Endothelial cell (in vitro differentiated cells): ENCODE measurements at regions not wholly inside any gene's neighbourhood (a gene's known extent, or its start where the extent isn't known, plus 50 kb on each side); places are given as distances from the start of the nearest gene placed in this dataset.

Experiments used
- DNase-seq: peaks from one replicate; pipeline ENCODE4 v3.0.0; 2021; ENCODE audit warnings: low spot score
- H3K27ac Mint-ChIP-seq: one replicate; pipeline ENCODE4 v1.8.0; 2021; ENCODE audit warnings: mixed read lengths, inconsistent platforms; ENCODE audit not compliant: unreplicated experiment
- H3K27me3 Mint-ChIP-seq: one replicate; pipeline ENCODE4 v1.8.0; 2021; ENCODE audit warnings: mild to moderate bottlenecking, moderate library complexity, mixed read lengths, inconsistent platforms; ENCODE audit not compliant: unreplicated experiment
- H3K36me3 Mint-ChIP-seq: one replicate; pipeline ENCODE4 v1.8.0; 2021; ENCODE audit warnings: mild to moderate bottlenecking, low read depth, mixed read lengths, inconsistent platforms; ENCODE audit not compliant: unreplicated experiment
- H3K4me1 Mint-ChIP-seq: one replicate; pipeline ENCODE4 v1.8.0; 2021; ENCODE audit warnings: mild to moderate bottlenecking, mixed read lengths, inconsistent platforms; ENCODE audit not compliant: unreplicated experiment
- H3K4me3 Mint-ChIP-seq: one replicate; pipeline ENCODE4 v1.8.0; 2021; ENCODE audit warnings: mild to moderate bottlenecking, mixed read lengths, inconsistent platforms; ENCODE audit not compliant: unreplicated experiment
- H3K9me3 Mint-ChIP-seq: one replicate; pipeline ENCODE4 v1.8.0; 2021; ENCODE audit warnings: mixed read lengths, inconsistent platforms; ENCODE audit not compliant: unreplicated experiment
- TF ChIP-seq, protein P1 (sequence below): fragments of 200-600 bp; sonication (generic); IDR thresholded peaks from one replicate; pipeline ENCODE4 v1.5.0; 2021; ENCODE audit warnings: antibody characterized with exemption; ENCODE audit not compliant: unreplicated experiment

DNA sequence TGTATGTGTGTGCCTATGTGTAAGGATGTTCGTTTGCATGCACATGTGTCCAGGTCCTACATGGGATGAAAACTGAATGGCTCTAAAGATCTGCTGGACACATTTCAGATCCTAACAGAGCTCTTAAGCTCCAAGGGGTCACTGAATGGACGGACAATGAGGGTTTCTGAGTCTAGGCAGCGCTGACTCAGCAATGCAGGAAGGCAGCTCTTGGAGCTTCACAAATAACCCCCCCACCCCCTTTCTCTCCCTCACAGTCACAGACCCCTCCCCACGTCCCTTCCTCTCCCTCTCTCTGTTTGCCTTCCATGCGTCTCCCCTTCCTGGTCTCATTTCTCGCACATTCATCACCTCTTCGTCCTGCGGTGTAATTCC is 369.8 kb downstream of the PREX1 start:
- no peak overlapping the region for H3K27ac Mint-ChIP-seq
- no peaks in the 10 kb centered on the region for H3K36me3 Mint-ChIP-seq
- H3K4me1 Mint-ChIP-seq = peaks cover 2% of the 10 kb centered on the region
- H3K9me3 Mint-ChIP-seq = no peaks in the 10 kb centered on the region
- no peak overlapping the region for H3K4me3 Mint-ChIP-seq
- DNase-seq = no peak
- H3K27me3 Mint-ChIP-seq = peaks cover 6% of the 10 kb centered on the region
- TF ChIP-seq, protein P1, sequence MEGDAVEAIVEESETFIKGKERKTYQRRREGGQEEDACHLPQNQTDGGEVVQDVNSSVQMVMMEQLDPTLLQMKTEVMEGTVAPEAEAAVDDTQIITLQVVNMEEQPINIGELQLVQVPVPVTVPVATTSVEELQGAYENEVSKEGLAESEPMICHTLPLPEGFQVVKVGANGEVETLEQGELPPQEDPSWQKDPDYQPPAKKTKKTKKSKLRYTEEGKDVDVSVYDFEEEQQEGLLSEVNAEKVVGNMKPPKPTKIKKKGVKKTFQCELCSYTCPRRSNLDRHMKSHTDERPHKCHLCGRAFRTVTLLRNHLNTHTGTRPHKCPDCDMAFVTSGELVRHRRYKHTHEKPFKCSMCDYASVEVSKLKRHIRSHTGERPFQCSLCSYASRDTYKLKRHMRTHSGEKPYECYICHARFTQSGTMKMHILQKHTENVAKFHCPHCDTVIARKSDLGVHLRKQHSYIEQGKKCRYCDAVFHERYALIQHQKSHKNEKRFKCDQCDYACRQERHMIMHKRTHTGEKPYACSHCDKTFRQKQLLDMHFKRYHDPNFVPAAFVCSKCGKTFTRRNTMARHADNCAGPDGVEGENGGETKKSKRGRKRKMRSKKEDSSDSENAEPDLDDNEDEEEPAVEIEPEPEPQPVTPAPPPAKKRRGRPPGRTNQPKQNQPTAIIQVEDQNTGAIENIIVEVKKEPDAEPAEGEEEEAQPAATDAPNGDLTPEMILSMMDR = no peak

- Mint-ChIP-seq H3K9me3 (no peaks in the 10 kb centered on the region), H3K36me3 (no peaks in the 10 kb centered on the region), H3K4me1 (peaks cover 2% of the 10 kb centered on the region), H3K4me3 (no peak overlapping the region), H3K27ac (no peak overlapping the region), H3K27me3 (peaks cover 4% of the 10 kb centered on the region)
- no peak for DNase-seq
- TF ChIP-seq, protein P1 = no peak
These were observed 370.4 kb downstream of the PREX1 start for GRCh38 chr20:48457193-48458002.

DNA sequence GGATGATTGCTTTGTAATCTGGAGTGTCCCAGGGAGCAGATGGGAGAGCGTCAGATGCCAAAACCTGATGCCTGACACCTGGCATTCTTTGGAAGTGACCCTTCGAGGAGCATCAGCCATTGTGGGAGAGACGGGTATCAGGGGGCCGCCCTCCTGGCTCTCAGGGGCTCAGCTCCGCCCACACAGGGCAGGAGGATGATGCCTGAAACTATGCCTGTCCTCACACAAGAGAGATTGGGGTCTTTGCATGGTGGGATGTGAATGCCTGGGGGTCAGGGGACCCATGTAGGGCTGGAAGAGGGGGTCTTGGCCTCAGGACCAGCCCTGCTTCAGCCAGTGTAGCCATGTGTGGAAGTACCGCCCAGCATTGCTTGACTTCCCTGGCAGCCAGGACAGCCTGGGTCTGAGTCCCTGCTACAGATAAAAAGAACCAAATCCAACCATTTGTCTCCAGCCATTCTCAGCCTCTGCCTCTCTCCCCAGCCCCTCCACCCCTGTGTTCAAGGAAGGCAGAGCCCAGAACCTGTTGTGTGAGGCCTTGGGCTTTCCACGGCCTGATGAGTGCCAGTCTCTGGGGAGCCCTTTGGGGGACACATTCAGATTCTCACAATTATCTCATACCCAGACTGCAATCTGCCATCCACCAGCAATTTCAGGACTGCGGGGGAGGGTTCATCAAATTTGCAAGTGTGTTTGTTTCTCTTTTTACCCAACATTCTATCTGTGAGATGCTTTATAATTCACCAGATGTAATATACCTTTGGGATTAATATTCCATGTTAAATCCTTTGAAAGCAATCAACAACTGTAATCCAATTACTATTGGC is 371.2 kb downstream of the PREX1 start:
- peaks cover 2% of the 10 kb centered on the region for H3K4me1 Mint-ChIP-seq
- H3K4me3 Mint-ChIP-seq = no peak overlapping the region
- H3K27me3 Mint-ChIP-seq = peaks cover 6% of the 10 kb centered on the region
- H3K27ac Mint-ChIP-seq = no peak overlapping the region
- no peaks in the 10 kb centered on the region for H3K36me3 Mint-ChIP-seq
- H3K9me3 Mint-ChIP-seq = no peaks in the 10 kb centered on the region
- DNase-seq = no peak
- TF ChIP-seq, protein P1 = no peak

DNA sequence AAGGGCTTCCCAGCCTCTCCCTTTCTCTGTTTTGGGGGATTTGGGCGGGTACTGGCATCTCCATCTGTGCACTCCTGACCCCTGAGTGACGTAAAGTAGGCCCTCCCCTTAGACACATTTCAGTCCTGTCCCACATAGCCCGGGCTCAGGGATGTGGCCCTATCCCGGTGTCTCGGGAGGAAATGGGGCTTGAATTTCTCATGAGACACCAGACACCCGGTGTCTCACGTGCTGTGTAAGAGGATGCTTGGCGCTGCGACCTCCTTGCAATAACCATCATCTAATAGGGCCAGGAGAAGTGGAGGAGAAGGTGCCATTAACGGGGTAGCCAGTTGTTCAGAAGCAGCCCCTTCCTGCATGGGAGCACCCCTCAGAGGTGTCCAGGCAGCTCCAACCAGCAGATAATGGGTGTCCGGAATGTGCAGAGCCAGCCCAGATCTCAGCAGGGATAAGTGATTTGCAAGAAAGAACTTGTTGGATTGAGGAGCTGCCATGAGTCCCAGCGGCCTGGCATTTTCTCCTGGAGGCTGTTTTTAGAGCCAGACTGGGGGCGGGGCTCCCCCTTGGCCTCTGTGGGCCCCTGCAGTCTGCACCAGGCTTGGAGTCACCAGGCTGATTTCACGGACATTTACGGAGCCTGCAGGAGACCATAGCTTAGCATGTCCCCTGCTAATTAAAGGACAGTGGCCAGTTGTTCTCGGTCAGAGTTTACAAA is 372.0 kb downstream of the PREX1 start:
- no peak overlapping the region for H3K27ac Mint-ChIP-seq
- no peak overlapping the region for H3K4me3 Mint-ChIP-seq
- H3K4me1 Mint-ChIP-seq = peaks cover 2% of the 10 kb centered on the region
- no peak for DNase-seq
- H3K36me3 Mint-ChIP-seq = no peaks in the 10 kb centered on the region
- TF ChIP-seq, protein P1 = no peak
- no peaks in the 10 kb centered on the region for H3K9me3 Mint-ChIP-seq
- H3K27me3 Mint-ChIP-seq = peaks cover 6% of the 10 kb centered on the region
